GOT3 (cell line): ENCODE measurements at regions not wholly inside any gene's neighbourhood (a gene's known extent, or its start where the extent isn't known, plus 50 kb on each side); places are given as distances from the start of the nearest gene placed in this dataset.

Source experiments
- DNase-seq: peaks from one replicate; lab custom pipeline; 2025; ENCODE audit warnings: mixed read lengths; lab: John Stamatoyannopoulos, UW

DNA sequence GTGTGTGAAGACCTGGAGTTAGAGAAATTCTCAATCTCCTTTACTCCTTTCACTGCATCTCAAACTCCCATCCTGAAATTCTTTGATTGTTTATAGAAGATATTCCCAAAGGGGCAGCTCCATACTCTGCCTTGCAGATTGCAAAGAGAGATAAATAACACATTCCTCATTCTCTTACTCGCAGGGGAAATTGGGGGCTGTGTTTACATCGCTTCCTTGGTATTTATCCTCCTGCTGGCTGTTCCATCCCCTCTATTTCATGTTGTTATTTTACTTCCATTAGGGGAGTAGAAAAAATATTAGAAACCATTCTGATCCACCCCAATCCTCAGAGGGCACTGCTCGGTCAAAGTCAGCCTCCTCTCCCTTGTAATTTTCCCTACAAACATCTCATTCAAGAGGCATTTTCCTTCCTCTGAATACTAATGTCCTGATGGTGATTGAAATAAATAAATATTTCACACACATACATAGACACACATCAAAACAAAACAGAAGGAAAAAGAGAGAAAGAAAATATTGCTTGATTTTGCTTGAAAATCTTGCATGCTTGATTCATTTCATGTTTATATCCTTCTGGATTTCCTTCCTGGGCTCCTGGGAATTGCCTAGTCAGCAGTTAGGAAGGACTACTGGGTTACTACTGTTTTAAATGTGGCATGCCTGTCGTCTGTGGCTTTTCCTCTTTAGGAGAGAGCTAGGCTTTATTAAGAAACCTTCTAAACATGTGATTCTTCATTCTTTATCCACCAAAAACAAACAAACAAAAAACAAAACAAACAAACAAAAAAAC, 420.1 kb upstream of the PAPPA start:
- DNase-seq, result no peak

DNA sequence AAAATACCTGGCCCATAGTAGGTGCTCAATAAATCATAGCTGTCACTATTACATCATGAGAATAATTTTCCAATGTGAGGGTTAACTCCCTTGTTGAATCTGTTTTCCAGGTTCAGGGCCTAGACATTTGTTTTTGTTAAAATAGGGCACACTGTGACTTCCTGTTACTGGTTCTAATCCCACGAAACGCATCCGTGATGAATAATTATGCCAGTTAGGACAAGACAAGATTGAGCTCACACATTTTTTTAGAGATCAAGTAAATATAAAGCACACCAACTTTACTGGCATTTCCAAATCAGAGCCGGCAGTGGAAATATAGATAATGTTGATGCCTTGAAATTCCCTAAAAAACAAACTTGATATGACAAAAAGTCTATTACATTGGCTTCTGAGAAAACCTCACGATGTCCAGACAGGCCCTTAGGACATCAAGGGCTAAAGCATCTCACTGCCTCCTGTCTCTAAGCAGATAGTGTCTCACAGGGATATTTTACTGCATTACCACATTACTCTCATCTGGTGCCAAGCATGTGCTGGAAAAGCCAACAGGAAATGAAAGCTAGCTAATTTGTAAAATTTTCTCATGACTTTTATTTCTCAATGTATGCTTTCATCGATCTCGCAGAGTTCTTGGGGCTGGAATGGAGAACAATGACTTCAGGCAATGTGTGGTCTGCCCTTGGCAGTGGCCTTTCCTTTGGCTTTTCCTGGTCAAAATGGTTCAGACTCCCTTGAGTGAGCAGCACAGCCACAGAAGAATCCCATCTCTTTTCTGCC, 414.3 kb upstream of the PAPPA start:
- no peak for DNase-seq

DNA sequence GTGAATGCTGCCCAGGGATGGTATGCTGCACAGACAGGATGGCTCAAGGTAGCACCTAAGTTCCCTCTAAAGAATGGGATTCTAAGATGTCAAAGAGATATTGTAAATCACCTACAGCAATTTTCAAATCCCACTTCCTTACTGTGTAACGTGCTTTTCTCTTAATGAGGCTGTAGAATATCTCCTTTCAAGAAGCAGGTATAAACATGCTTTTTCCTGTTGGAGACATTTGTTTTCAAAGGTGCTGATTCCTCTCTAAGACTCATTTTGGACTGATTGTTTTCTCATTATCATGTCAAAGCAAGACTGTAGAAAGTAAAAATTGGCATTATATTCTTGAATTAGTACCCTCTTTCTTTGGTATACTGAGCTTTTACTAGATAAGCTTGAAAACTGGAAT, 412.6 kb upstream of the PAPPA start:
- no peak for DNase-seq

DNA sequence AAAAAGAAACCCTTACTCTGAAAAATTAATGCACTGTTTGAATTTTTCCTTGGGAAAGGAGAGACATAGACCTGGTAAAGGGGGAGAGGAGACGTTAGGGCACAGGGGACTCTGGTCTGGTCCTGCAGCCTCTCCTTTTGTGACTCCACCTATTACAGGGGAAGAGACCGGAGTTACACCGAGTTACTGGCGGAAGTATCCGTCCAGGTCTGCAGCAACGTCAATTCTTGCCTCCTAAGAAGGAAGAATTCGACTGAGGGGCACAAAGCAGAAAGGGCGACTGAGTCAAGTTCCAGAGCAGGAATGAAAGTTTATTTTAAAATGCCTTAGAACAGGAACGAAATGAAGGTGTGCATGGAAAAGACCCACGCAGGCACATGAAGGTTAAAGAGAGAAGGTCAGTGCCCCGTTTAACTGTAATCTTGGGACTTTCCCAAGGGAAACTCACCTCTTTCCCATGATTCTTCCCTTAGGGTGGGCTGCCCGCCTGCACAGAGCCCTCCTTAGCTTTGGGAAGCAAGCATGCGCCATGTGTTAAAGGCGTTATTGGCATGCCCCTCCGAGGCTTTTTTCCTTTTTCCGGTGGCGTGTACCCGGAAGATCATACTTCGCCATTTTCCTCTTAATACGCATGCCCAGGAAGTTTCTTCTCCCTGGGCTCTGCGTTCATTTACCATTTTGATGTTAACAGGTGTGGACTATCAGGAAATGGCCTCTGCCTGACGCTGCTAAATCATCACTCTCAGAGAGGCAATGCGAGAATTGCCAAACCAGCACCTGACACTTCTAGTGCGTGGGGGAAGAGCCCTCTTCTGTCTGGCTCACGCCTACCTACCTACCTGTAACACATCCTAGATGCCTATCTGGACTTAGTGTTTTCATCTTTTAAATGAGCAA, 409.6 kb upstream of the PAPPA start:
- DNase-seq, result no peak

DNA sequence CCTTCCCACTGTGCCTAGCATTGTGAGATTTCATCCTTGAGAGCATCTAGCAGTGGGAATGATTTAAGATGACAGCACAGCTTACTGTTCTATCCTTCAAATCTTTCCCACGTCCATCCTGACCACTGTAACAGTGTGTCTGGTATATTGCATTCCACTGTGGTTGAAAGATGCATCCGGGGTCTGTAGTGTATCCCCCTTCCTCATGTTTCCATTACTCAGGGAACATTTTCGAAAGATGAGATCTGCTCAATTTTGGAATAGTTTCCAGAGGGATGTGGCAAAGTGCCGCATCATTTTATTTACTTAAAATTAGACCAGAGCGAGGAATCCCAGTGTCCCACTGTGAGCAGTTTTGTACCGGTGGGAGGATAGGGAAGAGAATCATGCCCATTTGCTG, 407.1 kb upstream of the PAPPA start:
- DNase-seq, result no peak

DNA sequence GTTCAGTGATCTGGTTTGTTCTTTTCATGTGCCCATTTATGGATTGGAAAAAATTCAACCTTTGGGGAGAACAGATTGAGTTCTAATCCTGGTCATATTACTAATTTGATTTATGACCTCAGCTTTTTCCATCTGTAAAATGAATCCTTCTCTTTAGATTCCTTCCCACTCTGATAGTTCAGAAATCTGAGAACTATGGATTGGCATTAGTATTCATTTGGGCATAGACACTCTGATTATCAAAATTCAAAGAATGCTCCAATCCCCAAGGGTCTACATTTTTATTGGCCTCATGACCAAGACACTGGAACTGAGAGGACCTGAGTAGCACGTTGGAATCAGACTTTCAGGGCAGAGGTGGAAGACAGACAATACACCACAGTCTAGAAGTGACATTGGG, 405.9 kb upstream of the PAPPA start:
- no peak for DNase-seq

DNA sequence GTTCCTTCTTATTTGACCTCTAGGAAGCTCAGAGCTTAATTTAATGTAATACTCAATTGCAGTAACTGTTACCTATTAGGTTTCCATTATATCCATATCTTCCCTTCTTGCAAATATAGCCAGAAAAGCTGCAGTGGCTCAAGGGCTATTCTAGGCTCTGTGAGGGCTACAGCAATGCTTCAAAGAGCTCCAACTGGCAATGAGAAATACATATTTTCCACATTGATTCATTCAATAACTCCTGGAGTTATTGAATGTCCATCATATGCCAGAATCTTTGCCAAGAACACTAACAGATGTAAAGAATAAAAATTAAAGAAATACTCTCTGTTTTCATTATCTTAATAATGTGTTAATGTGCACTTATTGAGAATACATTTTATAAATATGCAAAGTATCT, 396.9 kb upstream of the PAPPA start:
- DNase-seq, result no peak

DNA sequence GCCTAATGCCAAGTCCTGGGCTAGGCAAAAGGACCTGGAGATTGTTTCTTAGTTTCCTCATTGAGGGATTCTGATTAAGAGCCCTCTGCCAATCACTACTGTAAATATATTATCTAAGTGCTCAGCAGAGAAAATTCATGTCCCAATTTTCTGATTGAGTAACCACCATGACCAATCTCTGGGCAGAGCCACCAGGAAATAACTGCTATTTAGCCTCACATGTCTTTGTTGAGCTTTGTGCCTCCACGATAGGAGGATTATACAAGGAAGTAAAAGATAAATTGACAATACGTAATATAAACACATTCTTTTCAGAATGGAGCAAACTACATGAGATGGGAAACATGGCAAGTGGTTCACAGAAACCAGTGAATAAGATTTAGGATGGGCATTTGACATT, 396.1 kb upstream of the PAPPA start:
- DNase-seq, result no peak

DNA sequence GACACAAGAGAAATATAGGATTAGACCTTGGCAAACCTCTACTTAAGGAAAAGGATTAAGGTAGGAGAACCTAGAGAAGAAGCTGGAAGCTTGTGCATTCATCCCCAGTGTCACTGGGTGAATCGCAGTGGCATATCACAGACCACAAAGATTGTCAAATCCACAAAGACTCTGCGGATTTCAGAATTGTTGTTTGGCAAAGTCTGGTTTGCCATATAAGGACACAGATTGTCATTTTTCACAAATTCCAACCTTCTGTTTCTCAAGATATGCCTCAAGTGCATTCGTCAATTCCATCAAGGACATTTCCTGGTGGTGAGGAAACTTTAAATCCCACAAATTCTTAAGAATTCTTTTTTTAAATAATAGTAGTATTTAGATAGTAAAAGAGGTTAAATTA, 395.1 kb upstream of the PAPPA start:
- DNase-seq, result no peak

DNA sequence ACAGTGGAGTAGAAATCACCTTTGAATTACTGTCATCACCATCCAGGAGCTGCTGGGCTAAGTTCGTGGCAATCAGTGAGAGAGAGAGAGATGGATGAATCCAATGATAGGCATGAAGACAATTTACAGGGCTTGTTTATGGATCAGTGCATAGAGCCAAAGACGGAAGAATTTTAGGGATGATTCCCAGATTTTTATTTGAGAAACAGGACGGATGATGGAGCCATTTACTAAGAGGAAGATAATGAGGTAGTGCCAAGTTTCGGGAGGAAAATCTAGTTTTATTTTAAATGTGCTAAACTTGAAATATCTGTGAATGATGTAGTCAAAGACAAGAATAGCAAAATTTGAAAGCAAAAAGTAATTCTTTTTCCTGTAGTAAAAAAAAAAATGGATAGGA, 394.2 kb upstream of the PAPPA start:
- DNase-seq, result no peak

DNA sequence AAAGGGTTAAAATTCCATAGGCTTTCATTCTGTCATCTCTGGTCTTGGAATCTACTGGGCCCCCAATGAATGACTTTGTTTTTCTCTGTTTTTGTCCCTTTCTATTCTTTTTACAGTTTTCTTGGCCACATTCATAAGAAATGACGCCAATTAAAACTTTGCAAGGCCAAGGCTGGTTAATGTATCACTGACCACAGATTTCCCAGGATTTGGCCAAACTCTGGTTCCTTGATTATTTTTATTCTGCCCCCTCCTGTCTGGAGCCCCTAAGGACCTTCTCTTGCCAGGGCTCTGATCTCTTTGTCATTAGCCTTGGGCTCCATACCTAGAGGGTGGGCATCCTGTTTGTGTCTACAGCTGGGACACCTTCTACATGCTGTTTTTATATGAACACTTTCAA, 388.9 kb upstream of the PAPPA start:
- DNase-seq, result no peak

DNA sequence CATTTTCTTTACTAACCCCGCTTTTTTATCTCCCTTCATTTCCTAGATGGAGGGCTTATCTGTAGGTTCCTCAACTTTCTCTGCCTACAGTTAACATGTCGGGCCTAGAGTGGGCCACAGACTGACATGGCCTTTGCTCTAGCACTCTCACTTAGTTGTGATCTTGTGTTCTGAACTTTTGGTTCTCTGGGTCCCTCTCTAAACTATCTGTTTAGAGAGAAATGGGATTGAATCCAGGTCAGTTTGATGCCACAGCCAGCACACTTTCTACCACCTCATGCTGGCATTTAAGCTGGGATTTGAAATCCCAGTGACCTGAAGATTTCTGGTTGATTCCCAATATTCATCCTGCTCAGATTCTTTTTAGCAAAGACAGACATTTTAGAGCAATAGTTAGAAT, 388.5 kb upstream of the PAPPA start:
- DNase-seq, result no peak

DNA sequence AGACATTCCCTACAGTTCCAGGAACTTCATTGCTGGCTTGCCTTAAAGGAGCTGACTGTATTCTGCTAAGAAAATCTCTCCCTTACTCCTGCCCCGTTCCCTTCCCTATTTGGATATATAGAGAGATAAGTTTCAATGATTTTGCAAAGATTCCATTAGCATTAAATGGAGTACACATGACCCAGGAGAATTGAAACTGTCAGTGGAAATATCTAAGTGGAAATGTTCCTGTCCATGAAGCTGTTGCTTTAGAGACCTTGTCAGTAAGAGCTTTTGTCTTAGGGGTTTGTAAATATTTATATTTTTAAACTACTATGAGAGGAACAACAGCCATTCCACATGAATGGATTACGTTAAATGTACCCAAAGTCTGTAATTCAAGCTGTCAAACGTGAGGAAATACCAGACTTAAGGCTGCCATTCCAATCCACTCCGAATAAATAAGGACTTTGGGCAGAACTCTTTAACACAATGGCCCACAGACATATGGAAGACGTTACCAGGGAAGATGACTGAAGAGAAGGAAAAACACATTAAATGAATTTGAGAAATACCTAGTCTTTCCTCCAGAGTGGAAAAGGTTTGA, 387.1 kb upstream of the PAPPA start:
- DNase-seq, result no peak

DNA sequence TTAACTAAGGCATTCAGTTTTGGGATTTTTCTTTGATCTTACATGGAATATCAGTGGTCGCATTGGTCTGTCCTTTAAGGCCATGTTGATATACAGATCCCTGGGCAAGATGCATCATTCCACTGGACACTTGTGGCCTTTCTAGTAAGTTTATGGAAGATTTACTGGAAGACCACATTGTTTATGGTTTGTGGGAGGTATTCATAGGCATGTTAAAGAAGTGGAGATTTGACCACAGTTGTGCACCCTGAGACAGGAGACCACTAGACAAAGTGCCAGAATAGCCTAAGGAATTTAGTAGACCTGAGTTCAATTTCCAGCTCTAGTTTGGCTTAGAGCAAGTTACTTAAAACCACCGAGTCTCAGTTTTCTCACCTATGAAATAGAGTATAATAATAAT, 383.1 kb upstream of the PAPPA start:
- DNase-seq, result no peak

DNA sequence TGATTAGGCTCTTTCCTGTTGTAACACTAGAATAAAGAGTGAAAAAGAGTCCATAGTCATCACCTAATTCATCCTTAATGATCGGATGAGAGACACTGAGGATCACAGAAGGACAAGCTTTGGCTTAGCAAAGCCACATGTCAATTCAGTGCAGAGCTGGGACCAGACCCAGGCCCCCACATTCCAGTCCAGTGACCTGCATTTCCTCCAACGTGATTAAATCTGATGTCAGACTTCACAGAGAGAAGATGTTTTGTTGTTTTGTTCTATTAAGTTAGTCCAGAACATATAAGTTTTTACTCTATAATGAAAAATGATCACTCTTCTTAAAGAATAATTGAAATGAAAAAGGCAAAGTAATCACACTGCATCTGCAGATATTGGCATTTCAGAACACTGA, 377.9 kb upstream of the PAPPA start:
- no peak for DNase-seq

DNA sequence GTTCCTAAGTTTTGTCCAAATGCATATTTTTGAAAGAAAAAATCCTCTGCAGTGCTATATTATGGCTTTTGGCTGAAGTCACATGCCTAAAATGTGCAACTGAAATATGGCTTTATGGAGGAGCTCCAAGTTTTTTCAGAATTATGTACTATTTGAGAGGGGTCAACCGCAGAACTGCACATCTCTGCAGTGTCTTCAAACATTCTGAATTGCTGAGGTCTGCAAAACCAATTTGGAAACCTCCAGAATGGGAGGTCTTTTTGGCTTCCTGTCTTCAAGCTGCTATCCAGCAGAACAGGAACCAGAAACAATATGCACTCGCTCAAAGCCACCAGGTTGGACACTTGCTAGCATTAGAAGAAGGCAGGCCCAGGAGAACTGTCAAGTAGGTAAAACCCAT, 376.0 kb upstream of the PAPPA start:
- no peak for DNase-seq

DNA sequence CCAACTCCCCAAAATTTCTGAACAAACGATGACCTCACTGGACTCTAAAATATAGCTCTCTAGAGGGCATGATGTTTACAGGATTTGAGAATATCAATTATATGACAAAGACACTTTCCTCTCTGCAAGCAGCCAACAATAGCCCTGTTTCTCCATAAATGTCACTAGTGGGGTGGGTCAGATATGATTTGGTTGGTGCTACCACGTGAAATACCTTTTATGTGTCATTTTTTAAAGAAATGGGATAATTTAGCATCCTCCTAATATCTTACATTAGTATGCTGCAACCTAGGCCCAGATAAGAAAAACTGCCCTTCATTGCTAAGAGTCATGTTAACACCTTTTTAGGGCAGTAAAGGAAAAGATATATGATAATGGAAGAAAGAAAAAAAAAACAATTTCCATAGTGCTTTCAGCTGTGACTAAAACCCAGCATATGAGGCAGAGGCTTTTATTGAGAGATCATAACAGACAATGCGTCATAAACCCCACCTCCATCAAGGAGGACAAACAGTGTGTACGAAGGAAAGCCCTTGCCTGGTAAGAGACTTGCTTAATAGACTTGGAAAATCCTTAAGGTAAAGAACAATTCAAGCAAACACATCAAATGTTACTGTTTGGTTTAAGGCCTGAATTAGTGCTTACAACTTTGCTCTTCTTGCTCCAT, 372.4 kb upstream of the PAPPA start:
- DNase-seq, result no peak

DNA sequence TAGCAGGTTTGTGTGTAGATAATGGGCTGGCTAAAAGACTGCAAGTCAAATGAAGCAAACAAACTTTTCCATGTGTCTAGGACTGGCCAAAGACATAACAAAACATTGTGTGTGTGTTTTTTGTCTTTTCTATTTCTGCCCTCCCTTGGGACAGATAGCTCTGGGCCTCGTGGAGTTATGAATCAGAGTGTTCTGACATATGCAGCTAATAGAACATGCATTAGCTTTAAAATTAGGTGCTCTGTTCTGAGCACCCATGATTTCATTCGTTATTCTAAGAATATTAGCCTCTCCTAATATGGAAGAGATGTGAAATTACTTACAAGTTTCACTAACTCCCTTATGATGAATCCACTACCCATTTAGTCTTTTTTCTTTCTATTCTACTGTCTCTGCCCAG, 367.3 kb upstream of the PAPPA start:
- DNase-seq, result no peak

DNA sequence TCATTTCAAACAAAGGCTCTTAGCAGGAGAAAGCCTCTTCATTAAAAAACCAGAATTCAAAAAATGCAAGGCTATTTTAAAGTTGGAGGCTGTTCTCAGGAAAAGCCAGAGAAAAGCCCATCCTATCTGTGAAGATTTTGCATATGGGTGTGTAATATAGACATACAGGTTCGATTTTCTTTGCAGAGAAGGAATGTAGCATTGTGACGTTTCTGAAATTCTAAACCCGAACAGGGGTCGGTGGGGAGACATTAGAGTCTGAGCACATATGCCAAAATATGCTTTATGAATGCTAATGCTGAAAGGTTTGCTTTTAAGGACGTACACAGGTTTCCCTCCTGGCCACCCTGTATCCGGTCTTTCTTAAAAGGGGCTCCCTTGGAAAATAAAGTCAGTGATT, 363.1 kb upstream of the PAPPA start:
- DNase-seq, result no peak

DNA sequence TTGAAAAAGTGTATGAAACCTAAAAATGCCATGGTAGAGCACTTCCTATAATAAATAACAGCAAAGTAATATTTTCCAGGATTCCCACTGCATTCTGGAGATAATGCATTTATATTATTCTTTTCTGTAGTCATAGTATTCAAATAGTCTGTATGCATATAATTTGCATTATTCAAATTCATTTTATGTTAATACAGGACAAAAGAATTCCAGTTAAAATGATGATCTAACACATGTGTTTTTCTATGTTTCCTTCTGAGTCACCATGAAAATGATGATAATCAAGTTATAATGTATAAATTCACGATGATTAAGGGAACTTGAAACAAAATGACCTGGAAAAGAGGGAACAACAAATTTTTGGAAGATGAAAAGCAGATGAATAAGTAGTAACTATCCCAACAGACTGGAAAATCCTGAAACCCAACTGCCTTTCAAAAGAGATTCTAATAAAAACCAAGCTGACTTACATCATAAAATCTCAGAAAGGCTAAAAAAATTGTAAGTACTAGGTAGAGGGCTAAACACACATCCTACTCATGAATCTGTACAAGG, 358.6 kb upstream of the PAPPA start:
- DNase-seq, result no peak

DNA sequence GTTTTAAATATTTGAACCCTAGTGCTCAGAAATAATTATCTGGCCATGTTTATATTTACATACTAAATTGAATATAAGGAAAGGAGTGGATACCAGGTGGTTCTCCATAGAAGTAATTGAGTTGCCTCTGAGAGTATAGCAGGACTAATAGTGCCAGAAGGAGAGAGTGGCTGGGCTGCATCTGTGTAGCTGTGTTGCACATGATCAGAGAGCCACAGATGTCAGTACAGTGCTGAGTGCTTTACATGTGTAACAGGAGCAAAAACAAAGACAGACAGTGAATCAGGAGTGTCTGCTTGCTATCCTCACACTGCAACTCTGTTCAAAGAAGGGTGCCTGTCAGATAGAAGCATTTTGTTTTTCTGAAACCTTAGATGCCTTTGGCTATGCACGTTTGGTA, 353.9 kb upstream of the PAPPA start:
- no peak for DNase-seq
